ENCODE measurements at regions not wholly inside any gene's neighbourhood (a gene's known extent, or its start where the extent isn't known, plus 50 kb on each side); places are given as distances from the start of the nearest gene placed in this dataset.

- no peaks in the 10 kb centered on the region for H3K9me3 ChIP-seq (ENCODE audit: control insufficient read depth in 1 of 2, insufficient read depth in 1 of 2, low read depth in 1 of 2, low read length in 2 of 2)
- ATAC-seq (no peak), DNase-seq (ENCODE audit: low read depth, low spot score) (no peak)
- ChIA-PET CTCF (no interaction called here), RAD21 (ENCODE audit: low non-redundant PET in 1 of 2, low total read pairs in 2 of 2, uncharacterized antibody in 2 of 2, unreplicated experiment in 2 of 2) (no interaction called here), POLR2A (no interaction called here)
- no peaks in the 10 kb centered on the region for H3K79me2 ChIP-seq (ENCODE audit: insufficient read depth, low read length)
- no peaks in the 10 kb centered on the region for H3K36me3 ChIP-seq (ENCODE audit: control insufficient read depth in 1 of 2, insufficient read depth in 2 of 2, low read length in 2 of 2)
- intact Hi-C loops (cut with micrococcal nuclease) = no loop called here
- H4K20me1 ChIP-seq (ENCODE audit: insufficient read depth) = no peaks in the 10 kb centered on the region
- H3K9me2 ChIP-seq (ENCODE audit: insufficient read depth) = no peaks in the 10 kb centered on the region
- H3K9ac ChIP-seq (ENCODE audit: low read length) = no peak overlapping the region
- BruUV-seq (replicated peaks) = no TSS peak
- H3K27ac ChIP-seq (ENCODE audit: low read depth, low read length) = no peak overlapping the region
- no peak overlapping the region for H3K4me3 ChIP-seq (replicated peaks in 1 of 2; ENCODE audit: low read depth in 1 of 2, low read length in 2 of 2)
- H3K27me3 ChIP-seq (ENCODE audit: insufficient read depth, low read length) = no peaks in the 10 kb centered on the region
- no peak for TF ChIP-seq ATF3 (IDR thresholded peaks at IDR 0.05)
- no peak for TF ChIP-seq CEBPB (IDR thresholded peaks at IDR 0.05; ENCODE audit: low read depth)
- TF ChIP-seq CBX3 (IDR thresholded peaks at IDR 0.05; ENCODE audit: low read depth) = no peak
- TF ChIP-seq ELF1 (IDR thresholded peaks at IDR 0.05; ENCODE audit: borderline replicate concordance, low read depth) = no peak
- no peak for TF ChIP-seq EZH2phosphoT487 (IDR thresholded peaks at IDR 0.05; ENCODE audit: borderline replicate concordance)
- TF ChIP-seq CTCF (IDR thresholded peaks at IDR 0.05 in 2 of 3, conservative IDR thresholded peaks at IDR 0.05 in 1 of 3; ENCODE audit: borderline replicate concordance in 1 of 3, insufficient read depth in 1 of 3, low read depth in 2 of 3, low read length in 2 of 3) = peak in 1 of 3 experiments; percentile 42; a peak in 1 of 6 replicates
- no peaks in the 10 kb centered on the region for H3K4me1 ChIP-seq (ENCODE audit: control insufficient read depth in 1 of 2, insufficient read depth in 2 of 2, low read length in 2 of 2)
- no peak overlapping the region for H3K4me2 ChIP-seq (ENCODE audit: low read length)
- H2AFZ ChIP-seq (ENCODE audit: low read depth, low read length, poor library complexity, severe bottlenecking) = no peak overlapping the region
Observed at GRCh38 chr7:54477083-54477482, 65.1 kb upstream of the VSTM2A start.

GRCh38 chr7:54483523-54483922 is 58.7 kb upstream of the VSTM2A start:
- H3K36me3 ChIP-seq (ENCODE audit: control insufficient read depth in 1 of 2, insufficient read depth in 2 of 2, low read length in 2 of 2) = no peaks in the 10 kb centered on the region
- ChIA-PET RAD21 (ENCODE audit: low non-redundant PET in 1 of 2, low total read pairs in 2 of 2, uncharacterized antibody in 2 of 2, unreplicated experiment in 2 of 2) (no interaction called here), CTCF (no interaction called here), POLR2A (no interaction called here)
- no peak overlapping the region for H3K4me3 ChIP-seq (replicated peaks in 1 of 2; ENCODE audit: low read depth in 1 of 2, low read length in 2 of 2)
- no peaks in the 10 kb centered on the region for H3K4me1 ChIP-seq (ENCODE audit: control insufficient read depth in 1 of 2, insufficient read depth in 2 of 2, low read length in 2 of 2)
- no peak overlapping the region for H3K4me2 ChIP-seq (ENCODE audit: low read length)
- no peaks in the 10 kb centered on the region for H3K27me3 ChIP-seq (ENCODE audit: insufficient read depth, low read length)
- TF ChIP-seq CEBPB (IDR thresholded peaks at IDR 0.05; ENCODE audit: low read depth) = no peak
- no peak for TF ChIP-seq CTCF (IDR thresholded peaks at IDR 0.05 in 2 of 3, conservative IDR thresholded peaks at IDR 0.05 in 1 of 3; ENCODE audit: borderline replicate concordance in 1 of 3, insufficient read depth in 1 of 3, low read depth in 2 of 3, low read length in 2 of 3)
- no peak for TF ChIP-seq FOSL1 (IDR thresholded peaks at IDR 0.05; ENCODE audit: low read depth)
- no peak for DNase-seq (ENCODE audit: low read depth, low spot score)
- no TSS peak for BruUV-seq (replicated peaks)
- no peak overlapping the region for H3K9ac ChIP-seq (ENCODE audit: low read length)
- no peaks in the 10 kb centered on the region for H3K79me2 ChIP-seq (ENCODE audit: insufficient read depth, low read length)
- H3K9me3 ChIP-seq (ENCODE audit: control insufficient read depth in 1 of 2, insufficient read depth in 1 of 2, low read depth in 1 of 2, low read length in 2 of 2) = no peaks in the 10 kb centered on the region
- H3K9me2 ChIP-seq (ENCODE audit: insufficient read depth) = no peaks in the 10 kb centered on the region
- H3K27ac ChIP-seq (ENCODE audit: low read depth, low read length) = no peak overlapping the region
- no peak overlapping the region for H2AFZ ChIP-seq (ENCODE audit: low read depth, low read length, poor library complexity, severe bottlenecking)
- no peak for ATAC-seq
- intact Hi-C loops (cut with micrococcal nuclease) = no loop called here
- no peaks in the 10 kb centered on the region for H4K20me1 ChIP-seq (ENCODE audit: insufficient read depth)

Measured in HCT116 (cell line).